C4-2B (cell line): ENCODE measurements at regions not wholly inside any gene's neighbourhood (a gene's known extent, or its start where the extent isn't known, plus 50 kb on each side); places are given as distances from the start of the nearest gene placed in this dataset.

Source experiments
- ZFX ChIP-seq: fragments of 450-650 bp; IDR thresholded peaks from 2 replicates; pipeline ENCODE4 v1.6.1; 2017
- TF ChIP-seq, protein P1 (sequence below): fragments of 450-650 bp; conservative IDR thresholded peaks from 2 replicates; pipeline ENCODE4 v1.5.1; 2017; ENCODE audit warnings: mild to moderate bottlenecking

DNA sequence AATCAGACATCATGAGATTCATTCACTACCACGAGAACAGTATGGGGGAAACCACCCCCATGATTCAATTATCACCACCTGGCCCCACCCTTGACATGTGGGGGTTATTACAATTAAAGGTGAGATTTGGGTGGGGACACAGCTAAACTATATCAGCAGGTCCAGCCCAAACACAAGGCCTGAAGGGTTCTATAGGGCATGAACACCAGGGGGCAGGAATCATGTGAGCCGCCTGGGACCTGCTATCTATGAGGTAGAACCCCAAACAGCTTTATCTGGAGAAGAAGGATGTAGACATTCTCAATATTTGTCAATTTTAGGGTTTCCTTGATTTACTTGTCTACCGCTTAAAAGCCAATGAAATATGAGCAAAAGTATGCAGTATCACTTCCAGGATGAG is 294.9 kb upstream of the DEPDC1 start:
- TF ChIP-seq, protein P1, sequence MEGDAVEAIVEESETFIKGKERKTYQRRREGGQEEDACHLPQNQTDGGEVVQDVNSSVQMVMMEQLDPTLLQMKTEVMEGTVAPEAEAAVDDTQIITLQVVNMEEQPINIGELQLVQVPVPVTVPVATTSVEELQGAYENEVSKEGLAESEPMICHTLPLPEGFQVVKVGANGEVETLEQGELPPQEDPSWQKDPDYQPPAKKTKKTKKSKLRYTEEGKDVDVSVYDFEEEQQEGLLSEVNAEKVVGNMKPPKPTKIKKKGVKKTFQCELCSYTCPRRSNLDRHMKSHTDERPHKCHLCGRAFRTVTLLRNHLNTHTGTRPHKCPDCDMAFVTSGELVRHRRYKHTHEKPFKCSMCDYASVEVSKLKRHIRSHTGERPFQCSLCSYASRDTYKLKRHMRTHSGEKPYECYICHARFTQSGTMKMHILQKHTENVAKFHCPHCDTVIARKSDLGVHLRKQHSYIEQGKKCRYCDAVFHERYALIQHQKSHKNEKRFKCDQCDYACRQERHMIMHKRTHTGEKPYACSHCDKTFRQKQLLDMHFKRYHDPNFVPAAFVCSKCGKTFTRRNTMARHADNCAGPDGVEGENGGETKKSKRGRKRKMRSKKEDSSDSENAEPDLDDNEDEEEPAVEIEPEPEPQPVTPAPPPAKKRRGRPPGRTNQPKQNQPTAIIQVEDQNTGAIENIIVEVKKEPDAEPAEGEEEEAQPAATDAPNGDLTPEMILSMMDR = peak; percentile 27
- TF ChIP-seq ZFX = no peak
